NCI-H1105 (cell line): ENCODE measurements at regions not wholly inside any gene's neighbourhood (a gene's known extent, or its start where the extent isn't known, plus 50 kb on each side); places are given as distances from the start of the nearest gene placed in this dataset.
"Not testable (repeated sequence)": the region's sequence is repeated elsewhere in the genome, so short reads cannot be mapped to it uniquely, and the experiment has no call there.

ENCODE experiments used
- DNase-seq: peaks from one replicate; lab custom pipeline; 2025; lab: John Stamatoyannopoulos, UW

- DNase-seq, result no peak
These were observed 411.9 kb downstream of the TMEM121 start for GRCh38 chr14:105938055-105938863.

- no peak for DNase-seq
These were observed 412.6 kb downstream of the TMEM121 start for GRCh38 chr14:105938959-105939358.

GRCh38 chr14:105939810-105940508 lies 413.6 kb downstream of the TMEM121 start:
- no peak for DNase-seq

- DNase-seq, result no peak
These were observed 414.3 kb downstream of the TMEM121 start for GRCh38 chr14:105940534-105941225.

- no peak for DNase-seq
These were observed 415.1 kb downstream of the TMEM121 start for GRCh38 chr14:105941226-105942166.

- DNase-seq, result not testable (repeated sequence)
These were observed 416.3 kb downstream of the TMEM121 start for GRCh38 chr14:105942725-105943124.

GRCh38 chr14:105943973-105944602 lies 417.7 kb downstream of the TMEM121 start:
- no peak for DNase-seq

GRCh38 chr14:105944632-105945610 lies 418.5 kb downstream of the TMEM121 start:
- DNase-seq, result peak; percentile 75

GRCh38 chr14:105945896-105946295 lies 419.5 kb downstream of the TMEM121 start:
- DNase-seq, result peak; percentile 41

- DNase-seq, result no peak
These were observed 421.2 kb downstream of the TMEM121 start for GRCh38 chr14:105947599-105947998.

GRCh38 chr14:105948955-105949354 lies 422.6 kb downstream of the TMEM121 start:
- DNase-seq, result not testable (repeated sequence)

- DNase-seq, result not testable (repeated sequence)
These were observed 424.0 kb downstream of the TMEM121 start for GRCh38 chr14:105950364-105950892.

GRCh38 chr14:105951399-105951798 lies 425.0 kb downstream of the TMEM121 start:
- DNase-seq, result no peak

GRCh38 chr14:105952222-105952621 lies 425.8 kb downstream of the TMEM121 start:
- no peak for DNase-seq

GRCh38 chr14:105952826-105953225 lies 426.4 kb downstream of the TMEM121 start:
- no peak for DNase-seq

GRCh38 chr14:105961625-105962024 lies 435.2 kb downstream of the TMEM121 start:
- DNase-seq, result not testable (repeated sequence)

- no peak for DNase-seq
These were observed 436.1 kb downstream of the TMEM121 start for GRCh38 chr14:105962532-105962931.

- DNase-seq, result no peak
These were observed 441.9 kb downstream of the TMEM121 start for GRCh38 chr14:105968291-105968690.

- not testable (repeated sequence) for DNase-seq
These were observed 442.6 kb downstream of the TMEM121 start for GRCh38 chr14:105969026-105969425.
